Right renal cortex interstitium (tissue), 3 donors: ENCODE measurements at regions not wholly inside any gene's neighbourhood (a gene's known extent, or its start where the extent isn't known, plus 50 kb on each side); places are given as distances from the start of the nearest gene placed in this dataset.
"Not testable (repeated sequence)": the region's sequence is repeated elsewhere in the genome, so short reads cannot be mapped to it uniquely, and the experiment has no call there.

ENCODE experiments used
- DNase-seq, 3 donors: peaks; one replicate each; pipeline ENCODE4 v3.0.0-alpha.2; 2013; ENCODE audit warnings: low read depth in 3 of 3, low spot score in 2 of 3

DNA sequence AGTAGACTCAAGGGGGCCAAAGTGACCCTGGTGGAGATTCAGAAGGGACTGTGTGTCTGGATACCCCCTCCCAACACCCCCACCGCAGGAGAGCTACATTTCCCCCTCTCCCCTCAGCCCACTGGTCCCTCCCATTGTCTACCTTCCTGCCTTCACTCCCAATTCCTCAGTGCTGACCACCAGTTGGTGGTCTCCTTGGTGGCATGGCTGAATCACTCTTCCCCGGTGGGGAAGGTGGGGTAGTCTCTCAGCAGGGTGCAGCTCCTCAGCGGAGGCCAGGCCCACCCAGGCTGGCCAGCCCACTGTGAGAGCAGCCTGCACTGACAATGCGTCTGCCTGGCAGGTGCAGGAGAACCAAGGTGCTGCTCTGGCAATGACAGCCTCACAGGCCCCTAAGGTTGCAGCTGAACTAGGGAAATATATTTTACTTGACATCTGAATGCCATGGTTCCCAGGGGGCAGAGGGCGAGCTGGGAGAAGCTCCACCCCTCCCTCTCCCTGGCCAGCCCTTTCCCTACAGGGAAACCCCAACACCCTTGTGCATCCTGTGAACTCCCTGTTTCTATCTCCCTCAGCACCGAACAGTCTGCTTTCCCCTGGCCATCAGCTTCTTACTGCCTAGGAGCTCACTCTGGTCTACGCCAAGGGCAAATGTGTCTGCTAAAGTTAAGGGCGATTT, 62.6 kb upstream of the PAX8 start:
- no peak for DNase-seq

DNA sequence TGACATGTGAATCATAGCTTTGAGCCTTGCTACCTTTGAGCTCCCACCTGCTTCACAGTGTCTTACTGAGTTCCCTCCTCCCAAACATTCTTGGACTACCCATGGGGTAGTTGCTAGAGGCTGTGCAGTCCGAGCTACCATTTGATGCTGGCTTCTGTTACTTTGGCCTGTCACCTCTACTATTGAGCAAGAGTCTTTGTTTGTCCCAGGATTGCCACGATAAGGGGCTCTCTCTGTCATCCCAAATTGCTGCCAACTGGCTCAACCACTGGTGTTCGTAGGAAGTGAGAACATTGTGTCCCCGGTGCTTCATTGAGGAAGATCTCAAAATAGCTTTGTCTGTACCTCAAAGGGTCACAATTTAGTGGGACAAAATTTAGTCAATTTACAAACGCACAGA, 59.1 kb upstream of the PAX8 start:
- no peak for DNase-seq

DNA sequence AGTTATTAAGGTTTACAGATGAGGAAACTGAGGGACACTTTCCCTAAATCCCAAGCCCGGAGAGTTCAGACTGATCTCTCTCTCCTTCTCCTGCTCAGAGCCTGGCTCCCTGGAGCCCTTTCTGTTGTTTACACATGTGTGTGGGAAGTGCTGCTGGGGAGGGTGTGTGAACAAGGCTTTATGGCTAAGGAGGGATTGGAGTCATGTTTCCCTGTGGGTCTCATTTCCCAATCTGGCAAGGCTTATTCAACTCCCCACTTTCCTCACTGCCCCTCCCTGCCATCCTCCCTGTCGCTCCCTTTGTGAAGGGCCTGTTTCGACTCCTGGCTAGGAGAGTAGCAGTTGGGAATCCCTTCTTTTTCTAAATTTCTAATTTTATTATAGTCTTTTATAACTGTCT, 57.3 kb upstream of the PAX8 start:
- DNase-seq: peak in 2 of 3 donors; percentile 35 to 42

GRCh38 chr2:113334147-113334546, 55.4 kb upstream of the PAX8 start:
- DNase-seq: no peak

DNA sequence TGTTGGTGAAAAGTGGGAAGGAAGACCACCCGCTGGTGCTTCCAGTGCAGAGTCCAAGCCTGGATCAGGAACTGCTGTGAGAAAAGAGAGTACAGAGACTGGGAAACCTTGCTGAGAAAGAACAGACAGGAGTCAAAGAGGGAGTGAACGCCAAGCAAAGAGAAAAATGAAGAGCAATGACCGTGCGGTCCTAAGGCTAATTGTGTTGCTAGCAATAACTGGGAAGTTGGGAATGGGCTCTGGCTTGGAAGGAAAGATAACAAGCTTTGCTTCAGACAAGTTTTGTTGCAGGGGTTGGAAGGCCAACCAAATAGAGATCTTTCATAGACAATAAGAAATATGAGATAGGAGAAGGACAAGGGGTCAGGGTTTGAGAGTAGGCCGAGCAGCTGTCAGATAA, 55.0 kb upstream of the PAX8 start:
- not testable (repeated sequence) for DNase-seq

DNA sequence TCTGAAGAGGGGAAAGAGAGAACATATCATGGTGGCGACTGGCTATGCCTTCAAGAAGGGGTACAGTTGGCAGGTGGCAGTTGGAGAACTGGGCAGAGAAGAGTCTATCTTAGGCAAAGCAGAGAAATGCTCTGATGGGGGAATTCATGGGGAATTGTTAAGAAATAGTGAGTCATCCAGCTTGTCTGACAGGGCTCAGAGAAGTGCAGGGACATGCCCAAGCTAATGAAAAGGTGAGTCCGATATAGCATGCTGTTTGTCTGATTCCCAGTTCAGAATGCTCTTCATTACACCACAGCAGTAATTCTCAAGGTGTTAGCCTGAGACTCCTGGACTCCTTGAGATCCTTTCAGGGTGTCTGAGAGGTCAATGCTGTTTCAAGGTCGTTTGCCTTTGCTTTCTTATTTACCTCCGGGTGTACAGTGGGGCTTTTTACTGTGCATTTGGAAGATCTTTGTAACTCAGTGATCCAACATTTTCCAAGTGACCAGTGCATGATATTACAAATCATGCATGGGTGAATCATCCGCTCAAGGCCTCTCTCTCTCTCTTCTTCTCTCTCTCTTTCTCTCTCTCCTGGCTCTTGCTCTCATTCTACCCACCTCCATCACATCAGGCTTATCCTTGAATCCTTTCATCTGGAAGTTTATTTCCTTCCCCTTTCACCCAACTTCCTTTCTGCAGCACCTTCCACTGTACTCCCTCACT, 51.5 kb upstream of the PAX8 start:
- not testable (repeated sequence) for DNase-seq

- not testable (repeated sequence) for DNase-seq
Observed at GRCh38 chr2:113328973-113329372, 50.3 kb upstream of the PAX8 start.

DNA sequence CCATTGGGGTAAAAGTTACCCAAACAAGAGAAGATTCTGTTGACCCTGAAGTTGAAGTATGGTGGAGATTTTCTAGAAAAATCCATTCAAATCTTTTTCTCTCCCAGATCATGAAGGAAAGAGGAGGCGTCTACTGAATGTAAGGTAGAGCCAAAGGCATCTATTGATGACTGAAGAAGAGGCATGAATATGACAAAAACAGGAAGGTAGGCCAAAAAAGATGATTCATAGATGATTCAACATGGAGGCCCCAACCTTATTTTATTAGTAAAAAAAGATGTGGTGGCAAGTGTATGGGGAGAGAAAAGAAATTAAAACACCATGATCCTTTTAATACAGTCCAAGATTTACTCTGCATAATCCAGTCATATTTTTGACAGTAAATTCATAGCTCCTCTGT, 49.9 kb upstream of the PAX8 start:
- DNase-seq: not testable (repeated sequence)
